ENCODE measurements at regions not wholly inside any gene's neighbourhood (a gene's known extent, or its start where the extent isn't known, plus 50 kb on each side); places are given as distances from the start of the nearest gene placed in this dataset.
"Not testable (repeated sequence)": the region's sequence is repeated elsewhere in the genome, so short reads cannot be mapped to it uniquely, and the experiment has no call there.

GRCh38 chr13:44648392-44649103 lies 72.4 kb upstream of the TSC22D1 start:
- no peak for DNase-seq
- no peak overlapping the region for H3K4me3 ChIP-seq (ENCODE audit: insufficient read depth, low read depth, low read length, poor library complexity, severe bottlenecking)
- no peaks in the 10 kb centered on the region for H3K27me3 ChIP-seq (replicated peaks; ENCODE audit: control insufficient read depth, insufficient read depth, low read length, poor library complexity, severe bottlenecking)
- no peaks in the 10 kb centered on the region for H3K4me1 ChIP-seq (ENCODE audit: control insufficient read depth, insufficient read depth, low read length, poor library complexity, severe bottlenecking)
- no peaks in the 10 kb centered on the region for H3K36me3 ChIP-seq (ENCODE audit: control insufficient read depth, insufficient read depth, low read length)
- H3K27ac ChIP-seq (ENCODE audit: insufficient read depth, low read length, poor library complexity, severe bottlenecking), result no peak overlapping the region
- H3K9me3 ChIP-seq (ENCODE audit: control insufficient read depth, low read length), result no peaks in the 10 kb centered on the region

GRCh38 chr13:44647560-44647959 lies 71.4 kb upstream of the TSC22D1 start:
- H3K9me3 ChIP-seq (ENCODE audit: control insufficient read depth, low read length); H3K27me3 ChIP-seq (replicated peaks; ENCODE audit: control insufficient read depth, insufficient read depth, low read length, poor library complexity, severe bottlenecking); H3K27ac ChIP-seq (ENCODE audit: insufficient read depth, low read length, poor library complexity, severe bottlenecking): not testable (repeated sequence)

GRCh38 chr13:44646044-44646443 lies 69.9 kb upstream of the TSC22D1 start:
- no peaks in the 10 kb centered on the region for H3K27me3 ChIP-seq (replicated peaks; ENCODE audit: control insufficient read depth, insufficient read depth, low read length, poor library complexity, severe bottlenecking)
- H3K27ac ChIP-seq (ENCODE audit: insufficient read depth, low read length, poor library complexity, severe bottlenecking), result no peak overlapping the region
- no peak for DNase-seq

More at GRCh38 chr13:44647560-44647959, 71.4 kb upstream of the TSC22D1 start:
- not testable (repeated sequence) for H3K36me3 ChIP-seq (ENCODE audit: control insufficient read depth, insufficient read depth, low read length); DNase-seq; H3K4me3 ChIP-seq (ENCODE audit: insufficient read depth, low read depth, low read length, poor library complexity, severe bottlenecking); H3K4me1 ChIP-seq (ENCODE audit: control insufficient read depth, insufficient read depth, low read length, poor library complexity, severe bottlenecking)

GRCh38 chr13:44643256-44643655 lies 67.1 kb upstream of the TSC22D1 start:
- Histone ChIP-seq H3K4me3 (ENCODE audit: insufficient read depth, low read depth, low read length, poor library complexity, severe bottlenecking) (no peak overlapping the region), H3K36me3 (ENCODE audit: control insufficient read depth, insufficient read depth, low read length) (no peaks in the 10 kb centered on the region), H3K27me3 (replicated peaks; ENCODE audit: control insufficient read depth, insufficient read depth, low read length, poor library complexity, severe bottlenecking) (no peaks in the 10 kb centered on the region), H3K4me1 (ENCODE audit: control insufficient read depth, insufficient read depth, low read length, poor library complexity, severe bottlenecking) (no peaks in the 10 kb centered on the region), H3K9me3 (ENCODE audit: control insufficient read depth, low read length) (no peaks in the 10 kb centered on the region), H3K27ac (ENCODE audit: insufficient read depth, low read length, poor library complexity, severe bottlenecking) (no peak overlapping the region)
- DNase-seq, result no peak

More at GRCh38 chr13:44646044-44646443, 69.9 kb upstream of the TSC22D1 start:
- Histone ChIP-seq H3K9me3 (ENCODE audit: control insufficient read depth, low read length) (no peaks in the 10 kb centered on the region), H3K4me3 (ENCODE audit: insufficient read depth, low read depth, low read length, poor library complexity, severe bottlenecking) (no peak overlapping the region), H3K36me3 (ENCODE audit: control insufficient read depth, insufficient read depth, low read length) (no peaks in the 10 kb centered on the region), H3K4me1 (ENCODE audit: control insufficient read depth, insufficient read depth, low read length, poor library complexity, severe bottlenecking) (no peaks in the 10 kb centered on the region)

- Histone ChIP-seq H3K27ac (ENCODE audit: insufficient read depth, low read length, poor library complexity, severe bottlenecking) (no peak overlapping the region), H3K4me1 (ENCODE audit: control insufficient read depth, insufficient read depth, low read length, poor library complexity, severe bottlenecking) (no peaks in the 10 kb centered on the region), H3K36me3 (ENCODE audit: control insufficient read depth, insufficient read depth, low read length) (no peaks in the 10 kb centered on the region), H3K4me3 (ENCODE audit: insufficient read depth, low read depth, low read length, poor library complexity, severe bottlenecking) (no peak overlapping the region), H3K27me3 (replicated peaks; ENCODE audit: control insufficient read depth, insufficient read depth, low read length, poor library complexity, severe bottlenecking) (no peaks in the 10 kb centered on the region), H3K9me3 (ENCODE audit: control insufficient read depth, low read length) (no peaks in the 10 kb centered on the region)
- DNase-seq, result no peak
Measured at GRCh38 chr13:44637581-44637980, 61.5 kb upstream of the TSC22D1 start.

DNA sequence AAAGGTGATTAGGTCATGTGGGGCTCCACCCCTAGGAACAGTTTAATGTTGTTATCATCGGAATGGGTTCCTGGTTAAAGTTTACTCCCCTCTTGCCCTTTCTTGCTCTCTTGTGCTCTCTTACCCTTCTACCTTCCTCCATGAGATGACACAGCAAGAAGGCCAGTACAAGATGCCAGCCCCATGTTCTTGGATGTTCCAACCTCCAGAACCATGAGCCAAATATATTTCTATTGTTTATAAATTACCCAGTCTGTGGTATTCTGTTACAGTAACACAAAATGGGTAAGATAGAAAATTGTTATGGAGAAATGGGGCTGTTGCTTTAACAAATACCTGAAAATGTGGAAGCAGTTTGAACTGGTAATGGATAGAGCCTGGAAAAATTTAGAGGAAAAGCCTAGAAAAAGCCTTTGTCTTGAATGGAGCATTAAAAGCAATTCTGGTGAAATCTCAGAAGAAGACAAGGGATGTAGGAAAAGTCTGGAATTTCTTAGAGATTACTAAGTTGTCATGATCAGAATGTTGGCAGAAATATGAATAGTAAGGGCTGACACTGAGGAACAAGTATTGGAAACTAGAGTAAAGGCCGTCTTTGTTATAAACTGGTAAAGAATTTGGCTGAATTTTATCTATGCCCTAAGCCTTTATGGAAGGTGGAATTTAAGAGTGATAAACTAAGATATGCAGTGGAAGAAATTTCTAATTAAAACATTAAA lies 53.5 kb upstream of the TSC22D1 start:
- no peak overlapping the region for H3K27ac ChIP-seq (ENCODE audit: insufficient read depth, low read length, poor library complexity, severe bottlenecking)
- H3K4me3 ChIP-seq (ENCODE audit: insufficient read depth, low read depth, low read length, poor library complexity, severe bottlenecking), result no peak overlapping the region
- H3K27me3 ChIP-seq (replicated peaks; ENCODE audit: control insufficient read depth, insufficient read depth, low read length, poor library complexity, severe bottlenecking), result peaks cover 7% of the 10 kb centered on the region
- H3K36me3 ChIP-seq (ENCODE audit: control insufficient read depth, insufficient read depth, low read length), result no peaks in the 10 kb centered on the region
- no peaks in the 10 kb centered on the region for H3K9me3 ChIP-seq (ENCODE audit: control insufficient read depth, low read length)
- no peak for DNase-seq
- H3K4me1 ChIP-seq (ENCODE audit: control insufficient read depth, insufficient read depth, low read length, poor library complexity, severe bottlenecking), result no peaks in the 10 kb centered on the region

GRCh38 chr13:44628826-44629225 lies 52.7 kb upstream of the TSC22D1 start:
- not testable (repeated sequence) for H3K9me3 ChIP-seq (ENCODE audit: control insufficient read depth, low read length); H3K4me1 ChIP-seq (ENCODE audit: control insufficient read depth, insufficient read depth, low read length, poor library complexity, severe bottlenecking); H3K27ac ChIP-seq (ENCODE audit: insufficient read depth, low read length, poor library complexity, severe bottlenecking); H3K27me3 ChIP-seq (replicated peaks; ENCODE audit: control insufficient read depth, insufficient read depth, low read length, poor library complexity, severe bottlenecking); H3K4me3 ChIP-seq (ENCODE audit: insufficient read depth, low read depth, low read length, poor library complexity, severe bottlenecking); H3K36me3 ChIP-seq (ENCODE audit: control insufficient read depth, insufficient read depth, low read length); DNase-seq

- Histone ChIP-seq H3K4me1 (ENCODE audit: control insufficient read depth, insufficient read depth, low read length, poor library complexity, severe bottlenecking) (no peaks in the 10 kb centered on the region), H3K36me3 (ENCODE audit: control insufficient read depth, insufficient read depth, low read length) (no peaks in the 10 kb centered on the region), H3K4me3 (ENCODE audit: insufficient read depth, low read depth, low read length, poor library complexity, severe bottlenecking) (no peak overlapping the region), H3K9me3 (ENCODE audit: control insufficient read depth, low read length) (no peaks in the 10 kb centered on the region), H3K27me3 (replicated peaks; ENCODE audit: control insufficient read depth, insufficient read depth, low read length, poor library complexity, severe bottlenecking) (peaks cover 7% of the 10 kb centered on the region), H3K27ac (ENCODE audit: insufficient read depth, low read length, poor library complexity, severe bottlenecking) (no peak overlapping the region)
- DNase-seq, result no peak
Measured at GRCh38 chr13:44627441-44627840, 51.3 kb upstream of the TSC22D1 start.

DNA sequence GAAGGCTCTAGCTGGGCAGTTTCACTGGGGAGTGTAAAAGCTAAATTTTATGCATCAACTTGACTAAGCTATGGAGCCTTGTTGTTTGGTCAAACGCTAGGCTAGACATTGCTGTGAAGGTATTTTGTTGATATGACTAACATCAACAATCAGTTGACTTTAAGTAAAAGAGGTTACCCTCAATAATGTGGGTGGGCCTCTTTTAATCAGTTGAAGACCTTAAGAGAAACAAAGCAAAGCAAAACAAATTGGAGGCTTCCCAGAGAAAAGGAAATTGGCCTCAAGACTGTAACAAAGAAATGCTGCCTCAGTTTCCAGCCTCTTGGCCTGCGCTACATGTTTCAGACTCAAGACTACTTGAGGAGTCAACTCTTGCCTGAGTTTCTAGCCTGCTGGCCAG lies 50.0 kb upstream of the TSC22D1 start:
- H3K36me3 ChIP-seq (ENCODE audit: control insufficient read depth, insufficient read depth, low read length), result no peaks in the 10 kb centered on the region
- peaks cover 7% of the 10 kb centered on the region for H3K27me3 ChIP-seq (replicated peaks; ENCODE audit: control insufficient read depth, insufficient read depth, low read length, poor library complexity, severe bottlenecking)
- no peak overlapping the region for H3K4me3 ChIP-seq (ENCODE audit: insufficient read depth, low read depth, low read length, poor library complexity, severe bottlenecking)
- H3K9me3 ChIP-seq (ENCODE audit: control insufficient read depth, low read length), result no peaks in the 10 kb centered on the region
- no peak overlapping the region for H3K27ac ChIP-seq (ENCODE audit: insufficient read depth, low read length, poor library complexity, severe bottlenecking)
- H3K4me1 ChIP-seq (ENCODE audit: control insufficient read depth, insufficient read depth, low read length, poor library complexity, severe bottlenecking), result no peaks in the 10 kb centered on the region
- DNase-seq, result no peak

Data from effector memory CD4-positive, alpha-beta T cell (primary cell).